Liver (tissue), 3 donors: ENCODE measurements at regions not wholly inside any gene's neighbourhood (a gene's known extent, or its start where the extent isn't known, plus 50 kb on each side); places are given as distances from the start of the nearest gene placed in this dataset.

Experiments
- ATF3 ChIP-seq: IDR thresholded peaks from 2 replicates; pipeline ENCODE4 v1.6.1; 2016; ENCODE audit warnings: antibody characterized with exemption
- CTCF ChIP-seq: fragments of 150-350 bp; IDR thresholded peaks from 2 replicates; pipeline ENCODE4 v1.5.1; 2017; ENCODE audit warnings: improper control_type of control experiment, low read depth, low read length; ENCODE audit not compliant: missing input control
- FOXA1 ChIP-seq: IDR thresholded peaks from 2 replicates; pipeline ENCODE4 v1.6.1; 2016; ENCODE audit warnings: antibody characterized with exemption
- GABPA ChIP-seq, 2 donors: IDR thresholded peaks in 1 of 2; conservative IDR thresholded peaks in 1 of 2; 2 replicates each; pipeline ENCODE4 v1.6.1; 2016; ENCODE audit warnings: antibody characterized with exemption in 2 of 2, mild to moderate bottlenecking in 1 of 2, moderate library complexity in 1 of 2
- HNF4G ChIP-seq: IDR thresholded peaks from 2 replicates; pipeline ENCODE4 v1.6.1; 2016; ENCODE audit warnings: antibody characterized with exemption
- JUND ChIP-seq, 2 donors: IDR thresholded peaks; 2 replicates each; pipeline ENCODE4 v1.6.1; 2016; ENCODE audit warnings: antibody characterized with exemption in 2 of 2
- MAX ChIP-seq: IDR thresholded peaks from 2 replicates; pipeline ENCODE4 v1.6.1; 2016; ENCODE audit warnings: antibody characterized with exemption
- RAD21 ChIP-seq, 2 donors: IDR thresholded peaks; 2 replicates each; pipeline ENCODE4 v1.6.1; 2016; ENCODE audit warnings: antibody characterized with exemption in 2 of 2, mild to moderate bottlenecking in 2 of 2
- REST ChIP-seq: IDR thresholded peaks from 2 replicates; pipeline ENCODE4 v1.6.1; 2016; ENCODE audit warnings: antibody characterized with exemption, mild to moderate bottlenecking
- RXRA ChIP-seq, 2 donors: IDR thresholded peaks; 2 replicates each; pipeline ENCODE4 v1.6.1; 2017 to 2018; ENCODE audit warnings: antibody characterized with exemption in 2 of 2, mild to moderate bottlenecking in 1 of 2
- SP1 ChIP-seq: IDR thresholded peaks from 2 replicates; pipeline ENCODE4 v1.6.1; 2018; ENCODE audit warnings: antibody characterized with exemption, mild to moderate bottlenecking
- YY1 ChIP-seq: IDR thresholded peaks from 2 replicates; pipeline ENCODE4 v1.6.1; 2016; ENCODE audit warnings: antibody characterized with exemption, mild to moderate bottlenecking
- ZBTB33 ChIP-seq: IDR thresholded peaks from 2 replicates; pipeline ENCODE4 v1.6.1; 2016; ENCODE audit warnings: antibody characterized with exemption
- donor health status: healthy.
- donor health status: healthy.

- TF ChIP-seq YY1 = no peak
- no peak for TF ChIP-seq REST
- TF ChIP-seq CTCF = no peak
- TF ChIP-seq MAX = no peak
- TF ChIP-seq SP1 = no peak
- no peak for TF ChIP-seq JUND (IDR thresholded peaks at IDR 0.05)
- no peak for TF ChIP-seq RXRA (IDR thresholded peaks at IDR 0.05)
- no peak for TF ChIP-seq ATF3
- no peak for TF ChIP-seq RAD21 (IDR thresholded peaks at IDR 0.05)
- TF ChIP-seq FOXA1 = no peak
- no peak for TF ChIP-seq HNF4G
- no peak for TF ChIP-seq ZBTB33
- no peak for TF ChIP-seq GABPA (IDR thresholded peaks at IDR 0.05 in 1 of 2, conservative IDR thresholded peaks at IDR 0.05 in 1 of 2)
These were observed 57.3 kb upstream of the MPP7 start for GRCh38 chr10:28360175-28360574.
